GM23338 (cell line): ENCODE measurements at regions not wholly inside any gene's neighbourhood (a gene's known extent, or its start where the extent isn't known, plus 50 kb on each side); places are given as distances from the start of the nearest gene placed in this dataset.

ENCODE experiments used
- ATAC-seq: fragments of 200-7000 bp; cut with Tn5 transposase; 3 replicates; pipeline ENCODE4 v1.9.1; 2020
- DNase-seq: peaks from one replicate; pipeline ENCODE4 v3.0.0-alpha.2; 2015; ENCODE audit warnings: low spot score
- H2AFZ ChIP-seq: fragments of 200-600 bp; sonication (generic); 2 replicates; pipeline ENCODE4 v1.8.0; 2016; ENCODE audit warnings: antibody characterized with exemption, mild to moderate bottlenecking, moderate library complexity
- H3F3A ChIP-seq: fragments of 200-600 bp; sonication (generic); replicated peaks from 2 replicates; pipeline ENCODE4 v1.8.0; 2017; ENCODE audit warnings: antibody characterized with exemption, mixed run types, low read depth
- H3K27ac ChIP-seq: fragments of 200-600 bp; sonication (generic); 2 replicates; pipeline ENCODE4 v1.6.1; 2016; ENCODE audit warnings: low read depth
- H3K27me3 ChIP-seq: fragments of 200-600 bp; sonication (generic); 2 replicates; pipeline ENCODE4 v1.8.0; 2016; ENCODE audit warnings: mild to moderate bottlenecking, mixed run types, moderate library complexity; ENCODE audit not compliant: insufficient read depth
- H3K36me3 ChIP-seq: fragments of 200-600 bp; sonication (generic); 2 replicates; pipeline ENCODE4 v1.8.0; 2016; ENCODE audit warnings: mild to moderate bottlenecking; ENCODE audit not compliant: insufficient read depth
- H3K4me1 ChIP-seq: fragments of 200-600 bp; sonication (generic); 2 replicates; pipeline ENCODE4 v1.8.0; 2016; ENCODE audit warnings: mild to moderate bottlenecking, moderate library complexity; ENCODE audit not compliant: insufficient read depth
- H3K4me2 ChIP-seq: fragments of 200-600 bp; sonication (generic); 2 replicates; pipeline ENCODE4 v1.7.1; 2017; ENCODE audit warnings: mixed run types
- H3K4me3 ChIP-seq: fragments of 200-600 bp; sonication (generic); 2 replicates; pipeline ENCODE4 v1.6.1; 2016; ENCODE audit warnings: mixed run types
- H3K79me2 ChIP-seq: fragments of 200-600 bp; sonication (generic); replicated peaks from 2 replicates; pipeline ENCODE4 v1.8.0; 2017; ENCODE audit warnings: mild to moderate bottlenecking; ENCODE audit not compliant: insufficient read depth
- H3K9me2 ChIP-seq: fragments of 200-600 bp; sonication (generic); 2 replicates; pipeline ENCODE4 v1.8.0; 2017; ENCODE audit not compliant: insufficient read depth
- H4K20me1 ChIP-seq: fragments of 200-600 bp; sonication (generic); replicated peaks from 2 replicates; pipeline ENCODE4 v1.8.0; 2017; ENCODE audit warnings: mild to moderate bottlenecking; ENCODE audit not compliant: insufficient read depth
- H3K27ac Mint-ChIP-seq: 2 replicates; pipeline ENCODE4 v1.8.0; 2020; ENCODE audit warnings: inconsistent platforms, mild to moderate bottlenecking, moderate library complexity, mixed read lengths
- H3K27me3 Mint-ChIP-seq: 3 replicates; pipeline ENCODE4 v1.8.0; 2022; ENCODE audit warnings: low read depth, mild to moderate bottlenecking, moderate library complexity, mixed read lengths, inconsistent platforms; ENCODE audit not compliant: insufficient read depth, poor library complexity
- H3K36me3 Mint-ChIP-seq: 3 replicates; pipeline ENCODE4 v1.8.0; 2021; ENCODE audit warnings: low read depth, mild to moderate bottlenecking, inconsistent platforms, moderate library complexity, mixed read lengths
- H3K4me1 Mint-ChIP-seq: 3 replicates; pipeline ENCODE4 v1.8.0; 2020; ENCODE audit warnings: mild to moderate bottlenecking, inconsistent platforms, mixed read lengths
- H3K4me3 Mint-ChIP-seq: 3 replicates; pipeline ENCODE4 v1.8.0; 2021; ENCODE audit warnings: moderate library complexity, mild to moderate bottlenecking, inconsistent platforms, mixed read lengths
- H3K9me3 Mint-ChIP-seq: 3 replicates; pipeline ENCODE4 v1.8.0; 2020; ENCODE audit warnings: moderate library complexity, mild to moderate bottlenecking, inconsistent platforms, mixed read lengths
- CREB1 ChIP-seq: fragments of 250-450 bp; sonication (Bioruptor Pico); IDR thresholded peaks from 2 replicates; pipeline ENCODE4 v1.5.0; 2020; ENCODE audit warnings: low read depth, mild to moderate bottlenecking, moderate library complexity
- ETS1 ChIP-seq: IDR thresholded peaks from 2 replicates; pipeline ENCODE4 v1.6.1; 2016; ENCODE audit warnings: antibody characterized with exemption
- EZH2 ChIP-seq: fragments of 200-600 bp; sonication (generic); IDR thresholded peaks from one replicate; pipeline ENCODE4 v1.8.0; 2017; ENCODE audit warnings: antibody characterized with exemption, mild to moderate bottlenecking, low read depth; ENCODE audit not compliant: unreplicated experiment
- EZH2phosphoT487 ChIP-seq: fragments of 200-600 bp; sonication (generic); IDR thresholded peaks from one replicate; pipeline ENCODE4 v1.8.1; 2018; ENCODE audit warnings: antibody characterized with exemption; ENCODE audit not compliant: unreplicated experiment
- JUNB ChIP-seq: IDR thresholded peaks from one replicate; pipeline ENCODE4 v1.6.1; 2016; ENCODE audit warnings: antibody characterized with exemption; ENCODE audit not compliant: unreplicated experiment
- NANOG ChIP-seq: IDR thresholded peaks from 2 replicates; pipeline ENCODE4 v1.6.1; 2016; ENCODE audit warnings: antibody characterized with exemption, borderline replicate concordance
- POLR2AphosphoS5 ChIP-seq: IDR thresholded peaks from 2 replicates; pipeline ENCODE4 v1.6.1; 2016; ENCODE audit warnings: antibody characterized with exemption, low read depth
- REST ChIP-seq: IDR thresholded peaks from one replicate; pipeline ENCODE4 v1.6.1; 2018; ENCODE audit warnings: antibody characterized with exemption; ENCODE audit not compliant: unreplicated experiment
- STAT1 ChIP-seq: IDR thresholded peaks from one replicate; pipeline ENCODE4 v1.6.1; 2016; ENCODE audit warnings: antibody characterized with exemption; ENCODE audit not compliant: unreplicated experiment
- ZNF114 ChIP-seq: fragments of 250-450 bp; sonication (Bioruptor Pico); IDR thresholded peaks from 2 replicates; pipeline ENCODE4 v1.5.0; 2020; ENCODE audit warnings: mild to moderate bottlenecking, moderate library complexity
- ZNF462 ChIP-seq: fragments of 250-450 bp; sonication (Bioruptor Pico); IDR thresholded peaks from 2 replicates; pipeline ENCODE4 v1.5.0; 2020; ENCODE audit warnings: mild to moderate bottlenecking, moderate library complexity

- no peak for TF ChIP-seq NANOG
- no peak for TF ChIP-seq CREB1 (CRISPR knock-in tag)
- no peak for TF ChIP-seq EZH2
- no peak for TF ChIP-seq ZNF114
- Histone ChIP-seq H2AFZ (no peak overlapping the region), H3K9me2 (0 out of 2 replicates have a peak, but pooled peaks cover 6% of the 10 kb centered on the region), H3K4me1 (no peaks in the 10 kb centered on the region), H3K27ac (no peak overlapping the region), H3K79me2 (no peaks in the 10 kb centered on the region), H3K27me3 (no peaks in the 10 kb centered on the region), H3K4me3 (no peak overlapping the region), H3K36me3 (no peaks in the 10 kb centered on the region), H3F3A (no peaks in the 10 kb centered on the region), H4K20me1 (no peaks in the 10 kb centered on the region), H3K4me2 (no peak overlapping the region)
- Mint-ChIP-seq H3K27me3 (no peaks in the 10 kb centered on the region), H3K27ac (no peak overlapping the region), H3K9me3 (no peaks in the 10 kb centered on the region), H3K4me3 (no peak overlapping the region), H3K36me3 (no peaks in the 10 kb centered on the region), H3K4me1 (no peaks in the 10 kb centered on the region)
- DNase-seq (no peak), ATAC-seq (no peak)
Observed at GRCh38 chr5:174259696-174260420, 214.4 kb downstream of the NSG2 start.

- DNase-seq (no peak), ATAC-seq (no peak)
- H3K27me3 Mint-ChIP-seq: peaks cover 4% of the 10 kb centered on the region
- no peak overlapping the region for H3K27ac Mint-ChIP-seq
- no peaks in the 10 kb centered on the region for H3K4me1 Mint-ChIP-seq
- no peaks in the 10 kb centered on the region for H3F3A ChIP-seq
- H2AFZ ChIP-seq: no peak overlapping the region
- no peaks in the 10 kb centered on the region for H4K20me1 ChIP-seq
- H3K9me3 Mint-ChIP-seq: no peaks in the 10 kb centered on the region; the same call in 2 of the 3 replicates
- no peak overlapping the region for H3K4me3 Mint-ChIP-seq
- no peak overlapping the region for H3K4me3 ChIP-seq
- H3K27me3 ChIP-seq: no peaks in the 10 kb centered on the region
- no peaks in the 10 kb centered on the region for H3K36me3 ChIP-seq
- no peaks in the 10 kb centered on the region for H3K9me2 ChIP-seq
- no peaks in the 10 kb centered on the region for H3K79me2 ChIP-seq
- no peak overlapping the region for H3K27ac ChIP-seq
- no peak overlapping the region for H3K4me2 ChIP-seq
- H3K36me3 Mint-ChIP-seq: no peaks in the 10 kb centered on the region
- no peaks in the 10 kb centered on the region for H3K4me1 ChIP-seq
- TF ChIP-seq REST (no peak), CREB1 (CRISPR knock-in tag) (no peak), ZNF114 (no peak), JUNB (no peak), STAT1 (no peak), NANOG (no peak), ZNF462 (CRISPR knock-in tag) (no peak), EZH2phosphoT487 (no peak), ETS1 (no peak), POLR2AphosphoS5 (no peak), EZH2 (no peak)
Observed at GRCh38 chr5:174271316-174271715, 225.8 kb downstream of the NSG2 start.
